Peyer's patch (tissue), 4 donors: ENCODE measurements at regions not wholly inside any gene's neighbourhood (a gene's known extent, or its start where the extent isn't known, plus 50 kb on each side); places are given as distances from the start of the nearest gene placed in this dataset.

Experiments used
- DNase-seq, 3 donors: peaks; one replicate each; pipeline ENCODE4 v3.0.0-alpha.2; 2017 to 2019
- H3K27ac ChIP-seq, 4 donors: fragments of 200-600 bp; sonication (generic); one replicate each; pipeline ENCODE4 v1.5.1; 2016 to 2019
- H3K27me3 ChIP-seq, 2 donors: fragments of 200-600 bp; sonication (generic); one replicate each; pipeline ENCODE4 v1.5.1; 2019
- H3K36me3 ChIP-seq, 3 donors: fragments of 200-600 bp; sonication (generic); one replicate each; pipeline ENCODE4 v1.5.1; 2016 to 2019
- H3K4me1 ChIP-seq, 4 donors: fragments of 200-600 bp; sonication (generic); one replicate each; pipeline ENCODE4 v1.5.1; 2016 to 2019
- H3K4me3 ChIP-seq, 4 donors: fragments of 200-600 bp; sonication (generic); 1 replicate in 3 of 4; 2 replicates in 1 of 4; pipeline ENCODE4 v1.5.1; 2016 to 2019; ENCODE audit warnings: mild to moderate bottlenecking in 1 of 4
- H3K9me3 ChIP-seq, 4 donors: fragments of 200-600 bp; sonication (generic); one replicate each; pipeline ENCODE4 v1.5.1; 2016 to 2019; ENCODE audit warnings: mild to moderate bottlenecking in 1 of 4
- POLR2A ChIP-seq, 2 donors: fragments of 450-650 bp; IDR thresholded peaks; one replicate each; pipeline ENCODE4 v1.5.1; 2017; ENCODE audit warnings: antibody characterized with exemption in 2 of 2, mild to moderate bottlenecking in 2 of 2, moderate library complexity in 2 of 2
- TF ChIP-seq, protein P1 (sequence below), 6 experiments: fragments of 450-650 bp in 4 of 6; fragments of 200-600 bp in 2 of 6; sonication (generic) in 1 of 6; IDR thresholded peaks; one replicate each; pipeline ENCODE4 v1.5.1; 2017 to 2019; ENCODE audit warnings: antibody characterized with exemption in 6 of 6, mild to moderate bottlenecking in 3 of 6, moderate library complexity in 1 of 6

DNA sequence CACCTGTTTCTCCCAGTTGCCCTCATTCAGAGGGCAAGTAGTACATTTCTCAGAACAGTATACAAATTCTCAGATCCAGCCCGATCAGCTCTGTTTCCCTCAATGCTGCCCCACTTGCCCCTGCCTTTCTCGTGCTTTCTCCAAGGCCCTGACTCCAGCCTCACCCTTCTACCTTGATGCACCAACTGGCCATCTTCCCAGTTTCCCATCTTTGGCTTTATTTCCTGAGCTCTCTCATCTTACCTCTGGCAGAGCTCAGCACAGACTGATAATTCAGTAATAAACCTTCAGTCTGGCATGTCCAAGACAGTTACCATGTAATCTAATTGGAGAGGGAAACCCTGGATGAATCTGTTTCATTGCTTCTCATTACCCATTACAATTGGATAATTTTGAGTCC, 184.5 kb upstream of the ISX start:
- Histone ChIP-seq H3K27ac (no peak overlapping the region), H3K27me3 (no peaks in the 10 kb centered on the region), H3K4me3 (no peak overlapping the region), H3K9me3 (no peaks in the 10 kb centered on the region), H3K4me1 (no peaks in the 10 kb centered on the region), H3K36me3 (no peaks in the 10 kb centered on the region)
- no peak for DNase-seq
- TF ChIP-seq, protein P1, sequence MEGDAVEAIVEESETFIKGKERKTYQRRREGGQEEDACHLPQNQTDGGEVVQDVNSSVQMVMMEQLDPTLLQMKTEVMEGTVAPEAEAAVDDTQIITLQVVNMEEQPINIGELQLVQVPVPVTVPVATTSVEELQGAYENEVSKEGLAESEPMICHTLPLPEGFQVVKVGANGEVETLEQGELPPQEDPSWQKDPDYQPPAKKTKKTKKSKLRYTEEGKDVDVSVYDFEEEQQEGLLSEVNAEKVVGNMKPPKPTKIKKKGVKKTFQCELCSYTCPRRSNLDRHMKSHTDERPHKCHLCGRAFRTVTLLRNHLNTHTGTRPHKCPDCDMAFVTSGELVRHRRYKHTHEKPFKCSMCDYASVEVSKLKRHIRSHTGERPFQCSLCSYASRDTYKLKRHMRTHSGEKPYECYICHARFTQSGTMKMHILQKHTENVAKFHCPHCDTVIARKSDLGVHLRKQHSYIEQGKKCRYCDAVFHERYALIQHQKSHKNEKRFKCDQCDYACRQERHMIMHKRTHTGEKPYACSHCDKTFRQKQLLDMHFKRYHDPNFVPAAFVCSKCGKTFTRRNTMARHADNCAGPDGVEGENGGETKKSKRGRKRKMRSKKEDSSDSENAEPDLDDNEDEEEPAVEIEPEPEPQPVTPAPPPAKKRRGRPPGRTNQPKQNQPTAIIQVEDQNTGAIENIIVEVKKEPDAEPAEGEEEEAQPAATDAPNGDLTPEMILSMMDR (IDR thresholded peaks at IDR 0.05) = no peak
- no peak for TF ChIP-seq POLR2A (IDR thresholded peaks at IDR 0.05)

DNA sequence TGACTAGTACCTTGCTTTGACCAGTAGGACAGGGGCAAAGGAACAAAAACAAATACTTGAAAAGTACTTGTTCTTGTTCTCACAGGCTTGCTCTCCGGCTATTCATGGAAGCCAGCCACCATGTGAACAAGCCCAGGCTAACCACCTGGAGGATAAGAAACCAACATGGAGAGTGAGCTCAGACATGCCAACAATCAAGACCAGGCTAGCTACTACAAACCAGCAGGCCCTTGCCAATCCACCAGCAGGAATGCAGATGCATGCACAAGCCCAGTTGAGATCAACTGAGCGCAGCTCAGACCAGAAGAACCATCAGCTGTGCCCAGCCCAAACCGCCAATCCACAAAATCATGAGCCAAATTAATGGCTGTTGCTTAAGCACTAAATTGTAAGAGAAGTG, 180.1 kb upstream of the ISX start:
- TF ChIP-seq, protein P1 (IDR thresholded peaks at IDR 0.05) = no peak
- no peak for TF ChIP-seq POLR2A (IDR thresholded peaks at IDR 0.05)
- H3K9me3 ChIP-seq = peaks cover 0 to 8% (median 3%) of the 10 kb centered on the region in 4 donors
- H3K27me3 ChIP-seq = no peaks in the 10 kb centered on the region
- DNase-seq = no peak
- no peak overlapping the region for H3K4me3 ChIP-seq
- no peaks in the 10 kb centered on the region for H3K36me3 ChIP-seq
- H3K27ac ChIP-seq = no peak overlapping the region
- H3K4me1 ChIP-seq = no peaks in the 10 kb centered on the region

DNA sequence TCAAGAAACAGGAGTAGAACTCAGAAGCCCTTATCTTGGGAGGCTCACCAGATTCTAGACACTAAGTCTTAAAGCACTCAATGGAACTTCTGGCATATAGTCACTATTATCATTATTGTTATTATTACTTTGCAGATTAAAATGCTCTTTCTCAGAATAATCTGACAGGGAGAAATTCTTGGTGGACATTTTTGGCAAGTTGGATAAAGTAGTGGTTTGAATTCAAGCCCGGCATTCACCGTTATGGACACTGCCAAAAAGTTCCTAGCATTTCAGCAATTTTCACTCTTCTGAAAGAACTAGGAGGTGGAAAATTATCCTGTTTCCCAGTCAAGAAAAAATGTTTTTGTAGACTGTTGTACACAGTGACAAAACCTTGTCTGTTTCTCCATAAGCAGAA, 179.6 kb upstream of the ISX start:
- no peak overlapping the region for H3K27ac ChIP-seq

DNA sequence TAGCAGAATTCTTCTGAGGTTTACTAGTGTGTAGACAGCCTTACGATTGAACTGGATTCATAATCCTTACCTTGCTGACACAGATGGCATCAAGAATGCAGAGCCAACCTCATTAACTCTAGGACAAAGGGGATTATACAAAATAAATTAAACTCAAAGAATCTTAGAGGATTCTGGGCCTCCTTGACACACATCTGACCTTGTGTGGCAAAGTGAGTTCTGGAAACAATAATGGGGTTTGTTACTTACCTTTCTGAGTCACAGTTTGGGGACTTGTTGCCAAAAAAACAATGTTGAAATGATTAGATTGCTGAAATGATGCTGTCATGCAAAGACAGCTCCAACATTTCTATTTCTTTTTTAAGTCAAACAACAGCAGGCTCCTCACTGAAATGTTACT, 179.1 kb upstream of the ISX start:
- no peak overlapping the region for H3K4me3 ChIP-seq
- H3K27me3 ChIP-seq = no peaks in the 10 kb centered on the region
- no peak for TF ChIP-seq POLR2A (IDR thresholded peaks at IDR 0.05)
- TF ChIP-seq, protein P1 (IDR thresholded peaks at IDR 0.05) = no peak
- H3K36me3 ChIP-seq = no peaks in the 10 kb centered on the region
- no peaks in the 10 kb centered on the region for H3K4me1 ChIP-seq
- no peak for DNase-seq
- H3K9me3 ChIP-seq = peaks cover 0 to 8% (median 3%) of the 10 kb centered on the region in 4 donors
- no peak overlapping the region for H3K27ac ChIP-seq

More for the DNA sequence above, 179.6 kb upstream of the ISX start:
- no peak for DNase-seq
- Histone ChIP-seq H3K4me1 (no peaks in the 10 kb centered on the region), H3K9me3 (peaks cover 0 to 8% (median 3%) of the 10 kb centered on the region in 4 donors), H3K4me3 (no peak overlapping the region), H3K36me3 (no peaks in the 10 kb centered on the region), H3K27me3 (no peaks in the 10 kb centered on the region)
- TF ChIP-seq POLR2A (IDR thresholded peaks at IDR 0.05) = no peak
- TF ChIP-seq, protein P1 (IDR thresholded peaks at IDR 0.05) = no peak

DNA sequence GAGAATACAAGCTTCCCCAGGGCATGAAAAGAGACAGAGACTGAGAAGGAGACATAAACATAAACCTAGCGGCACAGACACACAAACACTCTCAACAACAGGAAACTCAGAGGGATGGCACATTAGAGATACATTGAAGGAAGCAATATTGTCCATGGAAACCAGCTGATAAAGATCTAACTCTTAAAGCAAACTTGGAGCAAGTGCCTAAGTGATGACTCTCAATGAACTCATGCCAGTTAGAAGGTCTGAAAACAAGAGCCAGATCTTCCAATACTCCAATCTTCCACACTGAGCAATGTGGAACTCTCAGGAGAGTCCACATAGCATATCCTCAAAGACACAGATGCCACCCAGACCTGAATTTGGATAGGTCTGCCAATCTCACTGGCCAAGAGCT, 168.8 kb upstream of the ISX start:
- no peaks in the 10 kb centered on the region for H3K27me3 ChIP-seq
- H3K9me3 ChIP-seq = no peaks in the 10 kb centered on the region
- no peak for TF ChIP-seq POLR2A (IDR thresholded peaks at IDR 0.05)
- TF ChIP-seq, protein P1 (IDR thresholded peaks at IDR 0.05) = no peak
- H3K4me1 ChIP-seq = no peaks in the 10 kb centered on the region
- H3K4me3 ChIP-seq = no peak overlapping the region
- no peaks in the 10 kb centered on the region for H3K36me3 ChIP-seq
- H3K27ac ChIP-seq = no peak overlapping the region
- no peak for DNase-seq

DNA sequence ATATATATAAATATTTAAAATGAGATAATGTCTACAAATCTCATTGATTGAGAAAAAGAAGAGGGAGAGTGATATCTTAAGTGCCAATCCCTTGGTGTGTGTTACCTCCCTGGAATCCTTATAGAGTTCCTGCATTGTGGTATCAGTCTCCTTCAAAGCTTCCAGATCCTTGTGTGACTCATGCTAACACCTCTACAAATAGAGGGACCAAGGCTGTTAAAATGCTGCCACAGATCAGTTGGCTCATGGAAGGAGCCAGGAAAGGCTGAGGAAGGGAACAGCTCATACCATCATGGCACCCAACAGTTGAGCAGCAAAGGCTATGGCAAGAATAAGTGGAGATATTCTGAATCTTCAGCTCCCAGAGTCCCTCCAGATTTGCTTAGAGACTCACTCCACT, 163.6 kb upstream of the ISX start:
- Histone ChIP-seq H3K27me3 (no peaks in the 10 kb centered on the region), H3K27ac (no peak overlapping the region), H3K4me3 (no peak overlapping the region), H3K9me3 (no peaks in the 10 kb centered on the region), H3K4me1 (no peaks in the 10 kb centered on the region), H3K36me3 (no peaks in the 10 kb centered on the region)
- TF ChIP-seq POLR2A (IDR thresholded peaks at IDR 0.05) = no peak
- TF ChIP-seq, protein P1 (IDR thresholded peaks at IDR 0.05) = no peak
- DNase-seq = no peak
